HG03460 (cell line): ENCODE measurements at regions not wholly inside any gene's neighbourhood (a gene's known extent, or its start where the extent isn't known, plus 50 kb on each side); places are given as distances from the start of the nearest gene placed in this dataset.
A peak's percentile ranks its signal among the peaks of the same experiment; 100 is the strongest.
"Not testable (repeated sequence)": the region's sequence is repeated elsewhere in the genome, so short reads cannot be mapped to it uniquely, and the experiment has no call there.

Experiments used
- ATAC-seq: cut with Tn5 transposase; IDR thresholded peaks from one replicate; pipeline ENCODE4 v1.9.1; 2021; ENCODE audit not compliant: unreplicated experiment

DNA sequence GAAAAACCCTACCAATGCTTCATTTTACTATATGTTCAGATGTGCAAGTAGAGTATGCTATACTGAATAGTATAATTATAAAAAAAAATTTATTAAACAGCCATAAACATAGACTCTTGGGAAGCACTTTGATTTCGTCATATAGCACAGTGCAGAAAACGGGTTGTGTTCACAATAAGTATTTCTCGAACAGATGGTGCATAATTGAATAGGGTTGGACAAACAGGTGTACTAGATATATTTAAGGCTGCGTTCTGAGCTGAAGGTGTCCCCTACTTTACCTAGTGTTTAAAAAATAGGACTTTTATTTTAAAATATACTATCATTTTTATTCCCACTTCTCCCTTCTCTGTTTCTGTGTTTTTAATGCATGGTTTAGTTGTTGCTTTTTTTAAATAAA, 841.5 kb downstream of the ANKRD7 start:
- ATAC-seq: no peak

DNA sequence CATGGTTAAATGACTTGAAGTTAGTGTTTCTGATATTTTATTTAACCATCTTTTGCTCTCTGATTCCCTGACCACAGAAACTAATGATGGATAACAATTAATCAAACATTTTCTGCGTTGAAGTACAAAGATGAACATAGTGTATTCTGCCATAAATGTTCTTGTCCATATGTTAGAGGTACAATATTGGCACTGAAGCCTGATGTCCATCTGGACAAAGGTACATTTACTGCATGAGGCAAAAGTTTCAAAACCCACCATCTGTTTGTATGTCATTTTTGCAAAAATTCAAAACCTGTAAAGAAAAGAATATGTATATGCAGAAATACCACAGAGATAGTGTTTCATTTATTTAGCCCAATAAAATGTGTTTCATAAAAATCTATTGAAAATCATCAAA, 861.5 kb downstream of the ANKRD7 start:
- no peak for ATAC-seq

GRCh38 chr7:119090851-119091250, 866.3 kb downstream of the ANKRD7 start:
- ATAC-seq: no peak

DNA sequence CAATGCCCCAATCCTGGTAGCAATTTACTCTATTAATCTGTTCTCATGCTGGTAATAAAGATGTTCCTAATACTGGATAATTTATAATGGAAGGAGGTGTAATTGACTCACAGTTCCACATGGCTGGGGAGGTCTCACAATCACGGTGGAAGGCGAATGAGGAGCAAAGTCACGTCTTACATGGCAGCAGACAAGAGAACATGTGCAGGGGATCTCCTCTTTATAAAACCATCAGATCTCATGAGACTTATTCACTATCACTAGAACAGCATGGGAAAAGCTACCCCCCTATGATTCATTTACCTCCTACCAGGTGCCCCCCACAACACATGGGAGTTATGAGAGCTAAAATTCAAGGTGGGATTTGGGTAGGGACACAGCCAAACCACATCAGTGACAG, 872.2 kb downstream of the ANKRD7 start:
- no peak for ATAC-seq

- ATAC-seq: not testable (repeated sequence)
These were observed 876.2 kb downstream of the ANKRD7 start for GRCh38 chr7:119100611-119101258.

DNA sequence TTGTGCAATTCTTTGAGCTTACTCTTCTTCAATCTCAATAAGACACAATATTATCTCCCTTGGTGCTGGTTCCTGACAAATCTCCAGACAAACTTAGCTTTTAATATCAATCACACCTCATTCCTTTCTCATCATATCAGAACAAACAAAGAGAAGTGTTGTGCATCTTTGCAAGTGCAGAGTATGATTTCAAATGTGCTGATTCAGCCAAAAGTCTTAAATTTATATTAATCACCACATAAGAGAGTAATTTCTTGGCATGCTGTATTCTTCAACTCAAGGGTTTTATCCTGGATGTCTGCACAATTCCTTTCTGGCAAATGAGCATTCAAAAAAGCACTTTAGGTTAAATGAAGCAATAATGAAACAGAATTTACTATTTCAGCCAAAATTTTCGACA, 877.8 kb downstream of the ANKRD7 start:
- ATAC-seq: no peak

GRCh38 chr7:119105381-119105780, 880.9 kb downstream of the ANKRD7 start:
- no peak for ATAC-seq

DNA sequence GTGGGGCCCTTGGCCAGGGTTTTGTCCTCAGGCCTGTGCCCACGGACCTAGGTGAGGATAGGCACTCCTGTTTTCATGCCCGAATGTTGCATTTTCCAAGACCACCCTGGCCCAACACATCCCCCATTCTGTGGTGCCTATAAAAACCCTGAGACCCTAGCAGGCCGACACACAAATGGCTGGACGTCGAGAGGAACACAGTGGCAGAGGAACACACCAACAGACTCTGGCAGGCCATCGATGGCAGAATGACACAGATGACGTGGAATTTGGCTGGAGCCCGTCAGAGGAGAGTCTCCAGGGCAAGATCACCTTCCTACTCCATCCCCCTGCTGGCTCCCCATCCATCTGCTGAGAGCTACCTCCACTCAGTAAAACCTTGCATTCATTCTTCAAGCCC, 898.8 kb downstream of the ANKRD7 start:
- ATAC-seq: no peak

DNA sequence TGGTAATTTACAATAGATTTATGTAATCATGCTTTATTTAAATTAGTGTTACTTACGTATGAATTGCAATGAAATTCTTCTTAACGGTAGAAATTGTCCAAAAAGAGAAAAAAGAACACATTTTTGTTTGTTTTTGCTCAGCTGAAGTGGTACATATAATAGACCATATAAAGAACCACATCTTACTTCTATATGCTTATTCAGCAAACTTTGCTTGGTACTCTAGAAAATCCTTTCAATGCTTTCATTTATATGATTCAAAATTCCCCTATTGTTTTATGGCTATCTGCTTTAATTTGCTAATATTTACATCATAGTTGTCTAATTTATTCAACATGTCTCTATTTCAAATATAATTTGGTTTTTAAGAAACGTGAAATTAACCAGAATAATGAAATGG, 903.2 kb downstream of the ANKRD7 start:
- no peak for ATAC-seq

DNA sequence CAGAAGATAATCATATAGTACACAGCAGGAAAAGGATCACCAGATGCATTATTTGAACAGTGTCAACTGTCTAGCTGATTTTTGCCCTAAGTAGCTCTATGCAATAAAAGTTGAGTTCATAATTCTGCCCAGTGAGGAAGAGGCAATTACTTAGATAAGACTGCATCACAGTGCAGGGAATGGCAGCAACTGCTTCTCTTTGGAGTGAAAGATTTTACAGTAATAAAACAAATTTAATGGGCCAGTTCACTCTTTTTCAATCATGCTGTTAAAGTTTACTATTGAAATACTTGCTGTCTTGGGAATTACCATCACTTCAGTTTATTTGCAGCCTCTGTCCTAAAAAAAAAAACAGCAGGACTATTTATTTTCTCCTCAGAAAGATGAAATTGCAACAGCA, 907.9 kb downstream of the ANKRD7 start:
- ATAC-seq: no peak

GRCh38 chr7:119167431-119167830, 942.9 kb downstream of the ANKRD7 start:
- no peak for ATAC-seq

- no peak for ATAC-seq
These were observed 947.5 kb downstream of the ANKRD7 start for GRCh38 chr7:119172043-119172442.

DNA sequence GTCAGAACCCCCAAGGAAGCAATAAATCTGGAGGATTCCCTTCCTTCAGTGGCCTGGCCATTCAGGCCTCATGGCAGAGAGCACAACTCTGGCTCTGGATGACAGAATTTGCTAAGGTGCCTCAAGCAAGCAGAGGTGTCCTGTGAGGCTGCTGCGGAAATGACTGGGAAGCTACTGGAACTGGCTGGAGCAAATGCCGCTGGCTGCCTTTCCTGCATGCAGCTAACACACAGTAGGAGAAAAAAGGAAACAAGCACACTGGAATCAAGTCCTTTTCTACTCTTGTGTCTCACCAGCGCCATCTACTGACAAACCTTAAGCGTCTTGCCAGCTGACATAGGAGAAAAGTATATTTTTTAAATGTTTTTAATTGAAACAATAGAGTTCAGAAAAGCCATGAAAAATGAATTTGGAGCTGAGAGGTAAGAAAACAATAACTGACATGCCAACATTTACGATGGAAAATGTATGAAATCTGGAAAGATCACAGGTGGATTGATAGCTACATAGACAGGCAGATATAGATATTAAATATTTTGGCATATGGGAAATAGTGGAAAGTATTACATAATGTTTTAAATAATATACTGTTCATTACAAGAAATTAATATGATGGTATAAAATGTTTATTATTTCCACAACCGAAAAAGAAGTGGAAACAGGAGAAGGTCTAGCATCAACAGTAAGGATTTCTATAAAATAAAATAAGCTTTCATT, 951.6 kb downstream of the ANKRD7 start:
- ATAC-seq: peak; percentile 74

- ATAC-seq: no peak
These were observed 953.4 kb downstream of the ANKRD7 start for GRCh38 chr7:119177863-119178262.

DNA sequence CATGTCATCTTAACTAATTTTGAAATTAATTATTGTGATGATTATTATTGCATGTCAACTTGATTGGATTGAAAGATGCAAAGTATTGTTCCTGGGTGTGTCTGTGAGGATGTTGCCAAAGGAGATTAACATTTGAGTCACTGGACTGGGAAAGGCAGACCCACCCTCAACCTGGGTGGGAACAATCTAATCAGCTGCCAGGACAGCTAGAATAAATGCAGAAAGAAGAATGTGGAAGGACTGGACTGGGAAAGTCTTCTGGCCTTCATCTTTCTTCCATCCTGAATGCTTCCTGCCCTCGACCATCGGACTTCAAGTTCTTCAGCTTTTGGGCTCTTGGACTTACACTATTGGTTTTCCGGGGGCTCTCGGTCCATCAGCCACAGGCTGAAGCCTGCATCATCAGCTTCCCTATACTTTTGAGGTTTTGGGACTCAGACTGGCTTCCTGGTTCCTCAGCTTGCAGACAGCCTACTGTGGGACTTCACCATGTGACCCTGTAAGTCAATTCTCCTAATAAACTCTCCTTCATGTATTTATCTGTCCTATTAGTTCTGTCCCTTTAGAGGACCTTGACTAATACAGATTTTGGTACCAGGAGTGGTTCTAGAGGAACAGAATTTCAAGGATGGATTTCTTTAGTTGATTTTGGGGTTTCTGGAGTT, 959.8 kb downstream of the ANKRD7 start:
- ATAC-seq: no peak

DNA sequence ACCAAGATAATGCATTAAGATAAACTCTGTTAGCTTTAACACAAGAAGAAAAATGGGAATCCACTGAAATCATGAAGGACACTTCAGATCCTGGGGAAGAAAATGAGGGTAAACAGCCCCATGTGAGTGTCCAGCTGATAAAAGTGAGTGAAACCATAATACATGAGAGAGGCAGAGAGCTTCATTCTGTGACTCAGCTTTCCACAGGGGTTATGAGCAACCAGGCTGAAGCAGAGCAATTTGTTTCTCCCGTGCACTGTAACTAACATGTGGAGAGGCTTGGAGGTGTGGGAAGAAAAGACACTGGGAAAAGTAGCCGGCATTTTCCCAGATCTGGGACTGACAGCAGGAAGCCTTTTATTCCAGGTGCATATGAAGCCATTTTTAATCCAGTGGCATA, 971.7 kb downstream of the ANKRD7 start:
- no peak for ATAC-seq

- no peak for ATAC-seq
These were observed 972.8 kb downstream of the ANKRD7 start for GRCh38 chr7:119197172-119197876.

DNA sequence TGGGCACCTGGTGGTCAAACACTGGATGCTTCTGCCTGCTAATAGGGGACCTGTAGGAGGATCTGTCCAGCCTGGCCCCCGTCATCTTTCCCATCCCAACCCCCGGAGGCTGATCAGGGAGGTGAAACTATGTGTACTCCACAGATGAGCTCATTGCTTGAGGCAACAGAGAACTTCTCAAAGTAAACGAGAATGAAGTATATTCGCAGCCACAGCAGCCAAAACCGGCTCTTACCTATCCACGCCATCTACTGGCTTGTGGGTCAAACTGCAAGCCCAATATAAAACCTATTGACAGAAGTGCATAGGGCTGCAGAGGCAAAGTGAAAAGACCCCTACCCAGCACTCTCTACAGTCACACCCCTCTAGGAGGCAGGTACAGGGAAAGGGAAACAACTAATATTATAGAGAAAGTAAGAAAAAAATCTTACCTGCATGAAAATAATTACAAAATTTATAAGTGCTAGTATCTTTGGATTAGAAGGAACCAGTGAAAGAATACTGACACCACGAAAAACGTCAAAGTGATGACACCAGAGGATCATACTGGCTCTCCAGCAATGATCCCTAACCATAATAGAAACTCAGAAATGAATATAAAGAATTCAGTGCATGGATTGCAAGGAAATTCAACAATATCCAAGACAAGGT, 973.5 kb downstream of the ANKRD7 start:
- ATAC-seq: peak; percentile 86

DNA sequence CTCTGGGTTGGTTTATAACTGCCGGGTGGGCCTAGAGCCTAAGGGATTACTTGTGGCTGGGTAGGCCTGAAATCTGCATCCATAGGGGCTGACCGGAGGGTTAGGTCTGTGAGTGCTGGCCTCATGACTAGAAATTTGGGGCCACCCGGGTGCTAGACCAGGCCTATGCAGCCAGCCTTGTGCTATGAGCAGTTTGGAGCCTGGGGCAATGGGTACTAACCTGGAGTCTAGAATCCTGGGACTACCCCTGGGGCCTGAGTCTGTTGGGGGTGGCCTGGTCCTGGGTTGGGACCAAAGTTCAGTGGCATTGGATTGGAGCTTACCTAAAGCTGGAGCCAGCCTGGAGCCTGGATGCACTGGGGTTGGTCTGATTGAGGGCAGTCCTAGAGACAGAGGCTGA, 995.2 kb downstream of the ANKRD7 start:
- no peak for ATAC-seq

GRCh38 chr7:119223930-119224329, 999.4 kb downstream of the ANKRD7 start:
- no peak for ATAC-seq

GRCh38 chr7:119228482-119228881, 1004.0 kb downstream of the ANKRD7 start:
- no peak for ATAC-seq
